ENCODE measurements at regions not wholly inside any gene's neighbourhood (a gene's known extent, or its start where the extent isn't known, plus 50 kb on each side); places are given as distances from the start of the nearest gene placed in this dataset.

DNA sequence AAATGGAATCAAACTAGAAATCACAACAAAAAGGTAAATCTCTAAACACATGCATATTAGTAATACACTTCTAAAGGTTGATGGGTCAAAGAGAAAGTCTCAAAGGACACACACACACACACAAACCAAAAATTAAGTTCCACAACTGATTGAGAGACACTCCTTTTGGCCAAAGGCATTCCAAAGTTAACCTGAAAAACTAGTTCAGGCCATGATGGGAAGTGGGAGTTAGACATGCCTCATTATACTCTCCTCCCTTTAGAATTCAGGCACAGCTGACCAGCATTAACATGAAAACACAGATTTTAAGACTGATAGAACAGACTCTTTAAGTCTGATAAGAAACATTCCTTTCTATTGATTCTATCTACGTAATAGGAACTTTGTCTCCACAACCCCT is 332.4 kb upstream of the IGFBP3 start:
- H3K4me3 ChIP-seq (ENCODE audit: low read length in 3 of 3): no peak overlapping the region
- H3K36me3 ChIP-seq (ENCODE audit: control insufficient read depth in 2 of 3, insufficient read depth in 3 of 3, low read length in 3 of 3): no peaks in the 10 kb centered on the region
- intact Hi-C loops (cut with DNase I): no loop called here
- no peaks in the 10 kb centered on the region for H3K27me3 ChIP-seq (ENCODE audit: control insufficient read depth, insufficient read depth, low read length)
- H3K27ac ChIP-seq (ENCODE audit: low read depth in 2 of 2, low read length in 2 of 2): no peak overlapping the region
- no peak for FAIRE-seq
- TF ChIP-seq, protein P1, sequence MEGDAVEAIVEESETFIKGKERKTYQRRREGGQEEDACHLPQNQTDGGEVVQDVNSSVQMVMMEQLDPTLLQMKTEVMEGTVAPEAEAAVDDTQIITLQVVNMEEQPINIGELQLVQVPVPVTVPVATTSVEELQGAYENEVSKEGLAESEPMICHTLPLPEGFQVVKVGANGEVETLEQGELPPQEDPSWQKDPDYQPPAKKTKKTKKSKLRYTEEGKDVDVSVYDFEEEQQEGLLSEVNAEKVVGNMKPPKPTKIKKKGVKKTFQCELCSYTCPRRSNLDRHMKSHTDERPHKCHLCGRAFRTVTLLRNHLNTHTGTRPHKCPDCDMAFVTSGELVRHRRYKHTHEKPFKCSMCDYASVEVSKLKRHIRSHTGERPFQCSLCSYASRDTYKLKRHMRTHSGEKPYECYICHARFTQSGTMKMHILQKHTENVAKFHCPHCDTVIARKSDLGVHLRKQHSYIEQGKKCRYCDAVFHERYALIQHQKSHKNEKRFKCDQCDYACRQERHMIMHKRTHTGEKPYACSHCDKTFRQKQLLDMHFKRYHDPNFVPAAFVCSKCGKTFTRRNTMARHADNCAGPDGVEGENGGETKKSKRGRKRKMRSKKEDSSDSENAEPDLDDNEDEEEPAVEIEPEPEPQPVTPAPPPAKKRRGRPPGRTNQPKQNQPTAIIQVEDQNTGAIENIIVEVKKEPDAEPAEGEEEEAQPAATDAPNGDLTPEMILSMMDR (IDR thresholded peaks at IDR 0.05; ENCODE audit: borderline replicate concordance, extremely low read depth, insufficient read depth): no peak
- no peaks in the 10 kb centered on the region for H3K4me1 ChIP-seq (ENCODE audit: control insufficient read depth in 2 of 3, insufficient read depth in 2 of 3, low read depth in 1 of 3, low read length in 3 of 3)
- H3K9me3 ChIP-seq (ENCODE audit: control insufficient read depth in 2 of 3, insufficient read depth in 1 of 3, low read length in 3 of 3): no peaks in the 10 kb centered on the region
- no peak overlapping the region for H3K9ac ChIP-seq (ENCODE audit: low read length in 3 of 3)
- peak in 2 of 5 donors; percentile 8 to 15 for DNase-seq

DNA sequence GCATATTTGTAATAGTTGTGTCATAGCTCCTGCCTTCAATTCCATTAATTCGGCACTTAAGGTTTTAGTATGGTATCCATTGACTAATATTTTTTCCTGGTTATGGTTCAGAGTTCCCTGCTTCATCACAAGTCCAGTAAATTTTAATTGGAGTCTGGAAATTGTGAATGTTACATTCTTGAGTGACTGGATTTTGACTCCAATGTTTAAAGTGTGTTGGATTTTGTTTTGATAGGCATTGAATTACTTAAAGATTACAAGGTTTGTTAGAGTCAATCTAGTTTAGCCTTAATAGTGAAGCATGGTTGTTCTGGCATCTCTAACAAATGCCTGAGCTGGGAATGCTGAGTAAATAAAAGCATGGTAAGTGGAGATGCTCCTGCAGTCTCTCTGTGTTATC is 326.6 kb upstream of the IGFBP3 start:
- no peaks in the 10 kb centered on the region for H3K36me3 ChIP-seq (ENCODE audit: control insufficient read depth in 2 of 3, insufficient read depth in 3 of 3, low read length in 3 of 3)
- TF ChIP-seq, protein P1 (IDR thresholded peaks at IDR 0.05; ENCODE audit: borderline replicate concordance, extremely low read depth, insufficient read depth): no peak
- H3K4me3 ChIP-seq (ENCODE audit: low read length in 3 of 3): no peak overlapping the region
- FAIRE-seq (no peak), DNase-seq (peak in 1 of 5 donors; percentile 14)
- no peak overlapping the region for H3K9ac ChIP-seq (ENCODE audit: low read length in 3 of 3)
- H3K9me3 ChIP-seq (ENCODE audit: control insufficient read depth in 2 of 3, insufficient read depth in 1 of 3, low read length in 3 of 3): no peaks in the 10 kb centered on the region
- H3K4me1 ChIP-seq (ENCODE audit: control insufficient read depth in 2 of 3, insufficient read depth in 2 of 3, low read depth in 1 of 3, low read length in 3 of 3): no peaks in the 10 kb centered on the region
- no peaks in the 10 kb centered on the region for H3K27me3 ChIP-seq (ENCODE audit: control insufficient read depth, insufficient read depth, low read length)
- H3K27ac ChIP-seq (ENCODE audit: low read depth in 2 of 2, low read length in 2 of 2): no peak overlapping the region
- intact Hi-C loops (cut with DNase I): no loop called here

DNA sequence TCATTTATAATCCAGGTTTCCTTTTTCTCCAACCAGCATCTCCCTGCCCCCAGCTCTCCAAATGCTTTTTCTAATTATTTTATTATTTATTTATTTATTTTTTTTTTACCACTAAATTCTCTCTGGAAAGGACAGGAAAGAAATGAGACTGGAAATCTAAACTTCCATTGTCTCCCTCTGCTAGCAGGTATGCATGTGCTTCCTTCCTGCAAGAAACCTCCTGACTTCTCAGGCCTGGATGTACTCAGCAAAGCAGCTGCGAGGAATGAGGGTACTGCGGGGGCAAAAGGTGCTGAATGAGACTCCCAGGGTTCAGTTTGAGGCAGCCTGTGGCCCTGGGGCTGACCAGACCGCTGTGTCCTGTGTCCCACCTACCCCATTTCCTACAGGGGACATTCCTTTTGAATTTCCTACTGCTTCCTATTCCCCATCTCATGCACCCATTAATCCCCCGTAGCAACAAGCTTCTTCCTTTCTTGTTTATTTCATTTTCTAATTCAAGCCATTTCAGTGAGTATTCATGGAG is 324.6 kb upstream of the IGFBP3 start:
- Histone ChIP-seq H3K9ac (ENCODE audit: low read length in 3 of 3) (no peak overlapping the region), H3K27ac (ENCODE audit: low read depth in 2 of 2, low read length in 2 of 2) (no peak overlapping the region), H3K4me3 (ENCODE audit: low read length in 3 of 3) (no peak overlapping the region), H3K9me3 (ENCODE audit: control insufficient read depth in 2 of 3, insufficient read depth in 1 of 3, low read length in 3 of 3) (no peaks in the 10 kb centered on the region), H3K27me3 (ENCODE audit: control insufficient read depth, insufficient read depth, low read length) (no peaks in the 10 kb centered on the region), H3K4me1 (ENCODE audit: control insufficient read depth in 2 of 3, insufficient read depth in 2 of 3, low read depth in 1 of 3, low read length in 3 of 3) (no peaks in the 10 kb centered on the region), H3K36me3 (ENCODE audit: control insufficient read depth in 2 of 3, insufficient read depth in 3 of 3, low read length in 3 of 3) (no peaks in the 10 kb centered on the region)
- TF ChIP-seq, protein P1 (IDR thresholded peaks at IDR 0.05; ENCODE audit: borderline replicate concordance, extremely low read depth, insufficient read depth): no peak
- DNase-seq: peak in 2 of 5 donors; percentile 8 to 19
- intact Hi-C loops (cut with DNase I): no loop called here
- FAIRE-seq: no peak

DNA sequence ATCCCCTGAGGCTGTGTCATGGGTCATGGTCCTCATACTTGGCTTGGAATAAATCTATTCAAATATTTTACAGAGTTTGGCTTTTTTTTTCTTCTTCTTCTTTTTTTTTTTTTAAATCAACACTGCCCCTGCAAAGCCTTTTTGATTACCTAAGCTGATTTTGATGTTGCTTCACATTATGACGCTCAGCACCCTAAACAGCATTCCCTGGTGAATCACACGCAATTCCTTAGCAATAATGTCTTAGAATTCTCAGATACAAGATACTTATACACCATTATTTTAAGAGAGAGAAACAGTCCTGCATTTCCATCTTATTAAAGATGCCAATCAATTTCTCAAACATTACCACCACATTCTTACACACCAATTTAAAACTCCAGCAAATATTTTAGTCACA is 323.7 kb upstream of the IGFBP3 start:
- Histone ChIP-seq H3K36me3 (ENCODE audit: control insufficient read depth in 2 of 3, insufficient read depth in 3 of 3, low read length in 3 of 3) (no peaks in the 10 kb centered on the region), H3K9me3 (ENCODE audit: control insufficient read depth in 2 of 3, insufficient read depth in 1 of 3, low read length in 3 of 3) (no peaks in the 10 kb centered on the region), H3K4me1 (ENCODE audit: control insufficient read depth in 2 of 3, insufficient read depth in 2 of 3, low read depth in 1 of 3, low read length in 3 of 3) (no peaks in the 10 kb centered on the region), H3K27me3 (ENCODE audit: control insufficient read depth, insufficient read depth, low read length) (no peaks in the 10 kb centered on the region), H3K4me3 (ENCODE audit: low read length in 3 of 3) (no peak overlapping the region), H3K9ac (ENCODE audit: low read length in 3 of 3) (no peak overlapping the region), H3K27ac (ENCODE audit: low read depth in 2 of 2, low read length in 2 of 2) (no peak overlapping the region)
- DNase-seq (no peak), FAIRE-seq (no peak)
- TF ChIP-seq, protein P1 (IDR thresholded peaks at IDR 0.05; ENCODE audit: borderline replicate concordance, extremely low read depth, insufficient read depth): no peak
- intact Hi-C loops (cut with DNase I): no loop called here
